ENCODE measurements at regions not wholly inside any gene's neighbourhood (a gene's known extent, or its start where the extent isn't known, plus 50 kb on each side); places are given as distances from the start of the nearest gene placed in this dataset.

DNA sequence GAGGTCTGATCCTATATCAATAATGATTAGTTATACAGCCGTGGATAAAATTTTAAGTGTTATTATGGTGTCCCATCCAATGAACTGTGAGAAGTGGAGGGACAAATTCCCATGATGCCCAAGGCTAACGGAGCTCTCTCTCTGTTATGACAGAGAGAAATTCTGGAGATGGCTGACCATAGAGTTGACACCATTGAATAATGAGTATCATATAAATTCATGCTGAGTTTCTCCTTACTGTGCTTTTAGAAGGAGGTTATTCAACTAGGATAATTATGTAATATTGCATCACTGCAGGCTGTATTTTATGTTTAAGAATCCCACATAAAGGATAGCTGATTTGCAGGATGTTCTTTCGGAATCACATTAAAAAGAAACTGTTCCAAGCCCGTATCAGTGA, 82.9 kb downstream of the PYDC2 start:
- no peak for DNase-seq (ENCODE audit: low read depth in 1 of 2, low spot score in 1 of 2)
- Histone ChIP-seq H3K27ac (replicated peaks) (no peak overlapping the region), H3K4me3 (replicated peaks; ENCODE audit: insufficient read depth, low read length) (no peak overlapping the region), H3K27me3 (ENCODE audit: insufficient read depth, poor library complexity, severe bottlenecking) (no peaks in the 10 kb centered on the region)
- TF ChIP-seq GABPA (IDR thresholded peaks at IDR 0.05; ENCODE audit: low read depth) = no peak
- no peak for TF ChIP-seq REST (IDR thresholded peaks at IDR 0.05; ENCODE audit: insufficient replicate concordance, low read depth)
- no peak for TF ChIP-seq POLR2AphosphoS5 (IDR thresholded peaks at IDR 0.05; ENCODE audit: low read depth)
- no peak for TF ChIP-seq SPI1 (IDR thresholded peaks at IDR 0.05; ENCODE audit: borderline replicate concordance, low read depth)
- TF ChIP-seq, protein P1, sequence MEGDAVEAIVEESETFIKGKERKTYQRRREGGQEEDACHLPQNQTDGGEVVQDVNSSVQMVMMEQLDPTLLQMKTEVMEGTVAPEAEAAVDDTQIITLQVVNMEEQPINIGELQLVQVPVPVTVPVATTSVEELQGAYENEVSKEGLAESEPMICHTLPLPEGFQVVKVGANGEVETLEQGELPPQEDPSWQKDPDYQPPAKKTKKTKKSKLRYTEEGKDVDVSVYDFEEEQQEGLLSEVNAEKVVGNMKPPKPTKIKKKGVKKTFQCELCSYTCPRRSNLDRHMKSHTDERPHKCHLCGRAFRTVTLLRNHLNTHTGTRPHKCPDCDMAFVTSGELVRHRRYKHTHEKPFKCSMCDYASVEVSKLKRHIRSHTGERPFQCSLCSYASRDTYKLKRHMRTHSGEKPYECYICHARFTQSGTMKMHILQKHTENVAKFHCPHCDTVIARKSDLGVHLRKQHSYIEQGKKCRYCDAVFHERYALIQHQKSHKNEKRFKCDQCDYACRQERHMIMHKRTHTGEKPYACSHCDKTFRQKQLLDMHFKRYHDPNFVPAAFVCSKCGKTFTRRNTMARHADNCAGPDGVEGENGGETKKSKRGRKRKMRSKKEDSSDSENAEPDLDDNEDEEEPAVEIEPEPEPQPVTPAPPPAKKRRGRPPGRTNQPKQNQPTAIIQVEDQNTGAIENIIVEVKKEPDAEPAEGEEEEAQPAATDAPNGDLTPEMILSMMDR (IDR thresholded peaks at IDR 0.05; ENCODE audit: insufficient read depth, low read length) = no peak

DNA sequence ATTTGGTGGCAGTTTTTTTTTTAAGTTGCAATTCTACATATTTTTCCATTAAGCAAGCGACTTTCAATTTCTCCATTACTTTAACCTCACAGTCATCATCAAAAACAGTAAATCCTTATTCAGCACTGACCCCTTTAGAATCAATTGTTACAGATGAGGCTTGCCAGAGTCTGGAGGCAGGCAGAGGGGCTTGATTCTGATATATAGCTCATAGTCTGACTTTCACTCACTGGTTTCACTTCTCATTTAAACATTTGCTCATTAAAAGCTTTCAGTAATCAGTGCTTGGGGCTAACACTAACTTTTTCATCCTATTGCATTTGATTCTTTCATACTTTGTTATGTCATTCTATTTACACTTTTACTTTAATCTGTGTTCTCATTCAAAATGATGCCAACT, 88.4 kb downstream of the PYDC2 start:
- no peak overlapping the region for H3K27ac ChIP-seq (replicated peaks)
- H3K4me3 ChIP-seq (replicated peaks; ENCODE audit: insufficient read depth, low read length) = no peak overlapping the region
- H3K27me3 ChIP-seq (ENCODE audit: insufficient read depth, poor library complexity, severe bottlenecking) = no peaks in the 10 kb centered on the region
- TF ChIP-seq, protein P1 (IDR thresholded peaks at IDR 0.05; ENCODE audit: insufficient read depth, low read length) = no peak
- TF ChIP-seq POLR2AphosphoS5 (IDR thresholded peaks at IDR 0.05; ENCODE audit: low read depth) (no peak), REST (IDR thresholded peaks at IDR 0.05; ENCODE audit: insufficient replicate concordance, low read depth) (no peak)
- no peak for DNase-seq (ENCODE audit: low read depth in 1 of 2, low spot score in 1 of 2)

GRCh38 chr3:191555037-191555436, 94.1 kb downstream of the PYDC2 start:
- no peak for DNase-seq (ENCODE audit: low read depth in 1 of 2, low spot score in 1 of 2)
- no peak overlapping the region for H3K27ac ChIP-seq (replicated peaks)
- no peaks in the 10 kb centered on the region for H3K27me3 ChIP-seq (ENCODE audit: insufficient read depth, poor library complexity, severe bottlenecking)

More at GRCh38 chr3:191555037-191555436, 94.1 kb downstream of the PYDC2 start:
- TF ChIP-seq GABPA (IDR thresholded peaks at IDR 0.05; ENCODE audit: low read depth) (no peak), REST (IDR thresholded peaks at IDR 0.05; ENCODE audit: insufficient replicate concordance, low read depth) (no peak), POLR2AphosphoS5 (IDR thresholded peaks at IDR 0.05; ENCODE audit: low read depth) (no peak), SPI1 (IDR thresholded peaks at IDR 0.05; ENCODE audit: borderline replicate concordance, low read depth) (no peak)
- TF ChIP-seq, protein P1 (IDR thresholded peaks at IDR 0.05; ENCODE audit: insufficient read depth, low read length) = no peak
- no peak overlapping the region for H3K4me3 ChIP-seq (replicated peaks; ENCODE audit: insufficient read depth, low read length)
